ENCODE measurements at regions not wholly inside any gene's neighbourhood (a gene's known extent, or its start where the extent isn't known, plus 50 kb on each side); places are given as distances from the start of the nearest gene placed in this dataset.

DNA sequence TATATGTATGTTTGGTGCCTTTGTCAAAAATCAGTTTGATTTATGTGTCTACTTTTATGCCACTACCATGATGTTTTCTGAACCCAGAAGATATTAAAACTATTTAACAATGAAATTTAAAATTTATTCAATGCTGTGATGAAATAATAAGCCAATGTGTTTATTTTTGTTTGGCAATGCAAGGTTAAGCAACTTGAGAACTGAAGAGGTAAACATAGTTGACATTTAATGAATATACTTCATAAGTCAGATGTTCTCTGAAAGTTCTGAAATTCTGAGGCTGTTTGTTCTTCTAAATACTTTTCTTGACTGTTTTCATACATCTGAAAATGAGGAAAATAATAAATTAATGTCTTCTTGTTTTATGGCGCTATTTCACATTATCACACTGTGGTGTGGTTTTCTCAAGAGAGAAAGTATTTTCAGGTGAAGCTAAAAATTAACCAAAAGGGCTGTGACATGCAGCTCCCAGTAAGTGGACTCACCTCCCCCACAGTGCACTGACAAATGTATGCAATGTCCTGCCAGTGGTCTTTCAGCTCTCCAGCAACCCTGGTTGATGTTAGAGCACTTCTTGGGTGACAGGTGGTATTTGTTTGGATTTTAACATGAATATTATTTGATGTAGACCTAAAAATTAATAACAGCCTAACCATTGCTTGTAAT, 863.6 kb upstream of the SALL3 start:
- no peak for DNase-seq (ENCODE audit: low spot score)

DNA sequence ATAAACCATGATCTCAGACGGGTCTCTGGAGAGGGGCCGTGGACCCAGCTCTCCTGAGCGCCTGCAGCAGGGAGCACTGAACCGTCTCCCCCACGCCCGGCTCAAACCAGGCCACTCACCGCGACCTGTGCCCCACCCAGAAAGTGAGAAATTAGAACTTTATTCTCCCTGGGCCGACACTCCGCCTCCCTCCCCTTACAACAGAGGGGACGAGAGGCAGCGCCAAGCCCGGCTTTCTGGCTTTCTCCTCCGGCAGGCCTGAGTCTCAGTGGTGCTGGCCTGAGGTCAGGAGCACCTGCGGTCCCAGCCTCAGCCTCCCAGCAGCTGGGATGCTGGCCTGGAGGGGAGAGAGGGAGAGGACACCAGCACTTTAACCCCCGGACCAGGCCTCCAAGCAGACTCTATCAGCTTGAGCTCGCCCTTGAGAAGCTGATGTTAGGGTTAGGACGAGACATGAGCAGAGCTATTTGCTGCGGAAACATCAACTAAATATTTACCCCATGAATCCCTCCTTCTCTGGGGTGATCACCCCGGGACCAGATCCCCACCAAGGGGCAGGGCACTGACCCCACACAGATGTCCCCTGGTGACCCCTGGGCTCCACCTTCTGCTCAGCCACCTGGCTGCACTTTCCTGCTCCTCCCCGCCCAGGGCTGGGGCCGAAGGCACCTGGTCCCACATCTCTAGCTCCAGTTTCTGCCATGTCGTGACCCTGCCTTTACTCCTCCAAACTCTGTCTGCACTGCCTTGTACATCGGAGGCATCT, 856.3 kb upstream of the SALL3 start:
- no peak for DNase-seq (ENCODE audit: low spot score)

DNA sequence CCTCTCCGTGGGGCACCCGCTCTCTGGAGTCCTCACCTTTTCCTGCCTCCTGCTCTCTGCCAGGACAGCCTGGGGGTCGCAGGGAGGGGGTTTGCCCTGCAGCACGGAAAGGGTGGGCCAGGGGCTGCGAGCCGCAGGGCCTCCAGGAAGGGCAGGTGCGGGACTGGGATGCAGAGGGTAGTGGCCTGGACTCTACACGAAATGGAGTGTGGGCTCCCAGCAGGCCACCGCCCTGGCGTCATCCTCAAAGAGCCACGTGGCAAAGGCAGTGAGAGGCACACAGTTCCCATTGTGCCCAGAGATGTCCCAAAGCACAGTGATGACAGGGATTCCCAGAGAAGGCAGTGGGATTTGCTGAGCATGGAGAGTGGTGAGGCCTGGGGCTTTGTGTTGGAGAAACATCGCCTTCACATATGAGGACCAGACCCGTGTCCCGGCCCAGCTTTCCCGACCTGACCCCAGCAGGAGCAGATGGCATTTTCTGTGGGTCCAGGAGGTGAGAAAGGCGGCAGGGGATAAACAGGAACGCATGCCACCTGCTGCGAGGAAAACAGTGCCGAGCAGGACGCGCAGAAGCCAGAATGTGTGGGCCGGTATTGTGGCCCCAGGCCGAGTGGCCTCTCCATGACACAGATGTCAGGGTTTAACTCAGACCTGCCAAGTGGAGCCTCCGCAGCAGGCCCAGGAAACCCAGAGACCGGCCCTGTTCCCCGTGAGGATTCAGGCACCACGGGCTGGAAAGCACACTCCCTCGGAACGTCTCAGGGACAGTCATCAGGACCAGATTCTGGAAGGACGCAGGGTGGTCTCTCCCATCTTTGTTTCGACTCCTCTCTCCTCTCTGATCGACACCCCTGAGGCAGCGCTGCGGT, 855.5 kb upstream of the SALL3 start:
- no peak for DNase-seq (ENCODE audit: low spot score)

DNA sequence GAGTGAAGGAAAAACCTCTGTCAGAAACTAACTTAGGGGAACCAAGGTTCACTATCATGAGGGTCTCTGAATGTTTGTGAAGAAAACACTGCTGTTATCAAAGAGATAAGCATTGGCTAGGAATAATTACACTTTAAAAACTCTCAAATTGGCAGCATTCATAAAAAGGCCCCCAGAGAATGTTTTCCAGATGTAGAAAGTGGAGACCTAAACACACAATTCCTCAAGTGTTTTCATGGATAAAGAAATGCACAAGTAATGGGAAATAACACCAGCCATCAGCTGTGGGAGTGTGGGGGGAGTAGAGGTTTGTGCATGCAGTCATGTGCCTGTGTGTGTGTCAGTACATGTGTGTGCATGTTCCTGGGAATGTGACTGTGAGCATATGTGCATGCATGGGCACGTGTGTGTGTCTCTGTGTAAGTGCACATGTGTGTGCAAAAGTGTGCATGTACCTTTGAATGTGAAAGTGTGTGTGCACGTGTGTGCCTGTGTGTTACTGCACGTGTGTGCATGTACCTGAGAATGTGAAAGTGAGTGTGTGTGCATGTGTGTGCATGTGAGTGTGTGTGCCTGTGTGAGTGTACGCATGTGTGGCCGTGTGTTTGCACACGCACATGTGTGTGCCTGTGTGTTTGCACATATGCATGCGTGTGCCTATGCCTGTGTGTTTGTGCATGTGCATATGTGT, 854.3 kb upstream of the SALL3 start:
- no peak for DNase-seq (ENCODE audit: low spot score)

DNA sequence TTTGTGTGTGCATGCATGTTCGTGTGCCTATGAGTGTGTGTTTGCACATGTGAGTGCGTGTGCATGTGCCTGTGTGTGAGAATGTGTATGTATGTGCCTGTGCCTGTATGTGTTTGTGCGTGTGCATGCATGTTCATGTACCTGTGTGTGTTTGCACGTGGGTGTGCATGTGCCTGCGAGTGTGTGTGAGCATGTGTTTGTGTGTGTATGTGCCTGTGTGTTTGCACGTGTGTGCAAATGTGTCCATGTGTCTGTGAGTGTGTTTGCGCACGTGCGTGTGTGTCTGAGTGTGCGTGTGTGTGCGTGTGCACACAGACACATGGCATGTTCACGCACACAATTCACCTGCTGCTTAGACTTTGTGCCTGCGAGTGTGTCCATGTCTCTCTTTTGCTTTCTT, 853.5 kb upstream of the SALL3 start:
- no peak for DNase-seq (ENCODE audit: low spot score)

DNA sequence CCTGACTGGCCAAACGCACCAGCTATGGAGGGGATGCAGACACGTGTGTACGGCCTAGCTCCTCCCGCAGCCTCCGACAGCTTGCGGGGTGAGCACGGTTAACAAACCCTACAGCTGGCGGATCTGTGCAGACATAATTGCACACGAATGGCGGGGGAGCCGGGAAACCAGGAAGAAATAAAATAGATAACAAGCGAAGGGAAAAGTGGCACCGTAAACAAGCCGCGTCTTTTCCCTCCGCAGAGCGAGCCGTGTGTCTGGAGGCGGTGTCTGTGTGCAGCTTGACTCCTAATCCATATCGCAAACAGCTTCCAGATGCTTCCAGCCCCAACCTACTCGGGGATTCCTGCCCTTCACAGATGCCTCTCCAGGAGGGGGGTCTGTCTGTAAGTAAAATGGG, 853.1 kb upstream of the SALL3 start:
- no peak for DNase-seq (ENCODE audit: low spot score)

DNA sequence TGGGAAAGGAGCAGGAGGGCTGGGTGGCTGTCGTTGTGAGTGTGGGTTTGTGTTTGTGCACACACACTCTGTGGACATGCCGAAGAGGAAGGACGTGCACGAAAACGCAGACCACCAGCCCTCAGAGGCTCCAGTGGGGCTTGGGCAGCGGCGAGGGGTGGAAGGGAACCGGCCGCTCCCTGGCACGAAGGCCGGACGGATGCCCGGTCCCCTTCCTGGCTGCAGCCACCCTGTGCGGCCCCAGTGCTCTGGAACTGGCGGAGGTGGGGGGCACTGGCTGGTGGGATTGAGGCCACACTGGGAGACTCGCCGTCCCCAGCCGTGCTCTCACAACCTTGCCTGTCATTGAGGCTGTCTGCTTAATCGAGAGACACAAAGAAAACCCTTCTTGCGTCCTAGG, 852.6 kb upstream of the SALL3 start:
- no peak for DNase-seq (ENCODE audit: low spot score)

DNA sequence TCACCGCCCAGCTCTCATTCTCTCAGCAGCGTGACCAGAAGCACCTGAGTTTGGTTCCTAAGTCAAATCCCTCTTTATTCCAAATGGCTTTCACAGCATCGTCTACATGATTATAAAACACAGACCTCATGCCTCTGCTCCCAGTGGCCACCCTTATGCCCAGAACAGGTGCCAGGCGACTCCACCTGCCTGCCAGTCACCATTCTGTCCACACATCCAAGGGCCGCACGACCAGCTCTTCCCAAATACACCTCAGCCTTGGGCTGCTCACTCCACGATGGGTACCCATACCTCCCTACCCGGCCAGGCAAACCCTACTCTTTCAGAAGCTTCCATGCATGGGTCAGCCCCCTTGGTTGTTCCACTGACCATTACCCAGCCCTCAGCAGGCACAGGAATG, 851.6 kb upstream of the SALL3 start:
- no peak for DNase-seq (ENCODE audit: low spot score)

DNA sequence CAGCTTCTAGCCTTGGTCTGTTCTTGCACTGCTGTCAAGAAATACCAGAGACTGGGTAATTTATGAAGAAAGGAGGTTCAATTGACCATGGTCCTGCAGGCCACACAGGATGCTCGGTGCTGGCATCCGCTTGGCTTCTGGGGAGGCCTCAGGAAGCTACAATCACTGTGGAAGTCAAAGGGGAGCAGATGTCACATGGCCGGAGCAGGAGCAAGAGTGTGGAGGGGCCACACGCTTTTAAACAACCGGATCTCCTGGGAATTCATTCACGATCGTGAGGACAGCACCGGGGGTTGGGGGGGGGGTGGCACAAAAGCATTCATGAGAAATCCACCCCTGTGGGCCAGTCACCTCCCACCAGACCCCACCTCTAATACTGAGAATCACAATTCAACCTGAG, 850.4 kb upstream of the SALL3 start:
- no peak for DNase-seq (ENCODE audit: low spot score)

DNA sequence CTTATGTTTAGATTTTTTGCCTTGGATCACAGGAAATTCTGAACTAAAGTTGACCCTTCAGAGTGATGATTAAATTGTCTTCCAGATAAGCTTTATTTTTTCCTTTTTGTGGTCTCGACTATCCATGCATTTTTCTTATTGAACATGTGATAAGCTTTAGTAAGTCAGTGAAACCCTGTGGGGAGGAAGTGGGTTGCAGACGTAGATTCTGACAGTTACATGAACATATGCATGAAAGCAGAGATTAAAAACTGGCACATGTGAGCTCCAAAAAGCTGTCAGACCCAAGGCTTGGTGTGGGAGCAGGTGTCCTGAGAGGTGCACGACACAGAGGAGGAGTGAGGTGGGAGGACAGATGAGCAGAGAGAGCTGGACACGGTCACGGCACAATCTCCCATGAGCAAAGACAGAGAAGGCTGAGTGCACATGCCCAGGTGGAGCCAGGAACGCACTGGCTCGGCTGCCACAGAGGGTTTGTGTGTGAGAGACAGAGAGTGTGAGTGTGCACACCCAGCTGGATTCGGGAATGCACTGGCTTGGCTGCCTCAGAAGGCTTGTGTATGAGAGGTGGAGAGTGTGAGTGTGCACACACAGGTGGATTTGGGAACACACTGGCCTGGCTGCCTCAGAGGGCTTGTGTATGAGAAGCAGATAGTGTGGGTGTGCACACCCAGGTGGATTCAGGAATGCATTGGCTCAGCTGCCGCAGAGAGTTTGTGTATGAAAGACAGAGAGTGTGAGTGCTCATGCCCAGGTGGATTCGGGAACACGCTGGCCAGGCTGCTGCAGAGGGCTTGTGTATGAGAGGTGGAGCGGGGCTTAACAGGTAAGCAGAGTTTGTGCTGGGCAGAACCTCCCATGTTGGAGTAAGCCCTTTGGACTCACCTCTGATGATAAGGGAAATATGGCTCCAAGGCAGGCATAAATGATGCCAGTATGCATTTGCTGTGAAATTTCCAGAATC, 849.1 kb upstream of the SALL3 start:
- DNase-seq (ENCODE audit: low spot score), result no peak

DNA sequence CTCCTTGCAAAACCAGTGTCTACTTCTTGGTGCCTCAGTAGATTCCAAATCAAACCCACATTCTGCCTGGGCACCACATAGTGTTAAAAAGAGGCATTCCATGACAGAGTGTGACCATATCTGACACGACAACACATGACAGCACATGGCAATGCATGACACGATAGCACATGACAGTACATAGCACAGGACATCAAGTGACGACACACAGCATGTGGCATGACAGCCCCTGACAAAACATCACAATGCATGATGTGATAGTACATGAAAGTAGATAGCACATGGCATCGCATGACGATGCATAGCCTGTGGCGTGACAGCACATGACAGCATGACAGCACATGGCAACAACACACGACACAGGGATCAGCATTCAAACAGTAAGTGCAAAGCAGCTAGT, 845.9 kb upstream of the SALL3 start:
- DNase-seq (ENCODE audit: low spot score), result no peak

DNA sequence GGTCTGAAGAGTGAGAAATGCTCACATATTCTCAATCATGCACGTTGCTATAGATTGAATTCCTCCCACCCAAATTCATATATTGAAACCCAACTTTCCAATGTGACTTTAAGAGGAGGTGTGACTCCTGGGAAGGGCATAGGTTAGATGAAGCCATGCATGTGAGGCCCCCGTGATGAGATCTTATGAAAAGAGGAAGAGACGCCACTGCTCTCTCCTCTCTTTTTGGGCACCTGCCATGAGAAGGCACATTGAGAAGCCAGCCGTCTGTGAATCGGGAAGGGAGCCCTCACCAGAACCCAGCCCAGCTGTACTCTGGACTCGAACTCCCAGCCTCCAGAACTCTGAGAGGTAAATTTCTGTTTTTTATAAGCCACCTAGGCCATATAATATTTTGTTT, 842.6 kb upstream of the SALL3 start:
- no peak for DNase-seq (ENCODE audit: low spot score)

DNA sequence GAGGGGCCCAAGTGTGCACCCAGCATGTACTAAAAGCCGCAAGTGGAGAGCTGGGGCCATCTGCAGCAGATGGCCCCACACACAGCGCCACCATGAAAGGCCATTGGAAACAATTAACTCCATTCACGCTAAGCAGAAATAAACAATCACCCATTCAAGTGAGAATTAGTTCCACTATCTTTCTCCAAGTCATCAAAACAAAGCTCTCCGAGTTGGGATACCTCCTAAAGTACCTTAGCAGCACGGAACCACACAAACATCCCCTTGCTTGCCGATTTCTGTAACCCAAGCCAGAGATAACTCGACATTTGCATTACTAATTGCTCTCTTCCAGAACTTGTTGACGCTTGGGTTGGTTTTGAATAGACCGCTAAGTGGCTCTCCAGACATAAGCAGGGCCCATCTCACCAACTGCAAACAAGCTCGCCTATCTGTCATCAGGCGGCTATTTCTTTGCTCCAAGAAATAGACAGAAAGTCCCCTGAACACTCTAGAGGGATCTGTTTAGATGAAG, 840.6 kb upstream of the SALL3 start:
- DNase-seq (ENCODE audit: low spot score), result peak; percentile 1

DNA sequence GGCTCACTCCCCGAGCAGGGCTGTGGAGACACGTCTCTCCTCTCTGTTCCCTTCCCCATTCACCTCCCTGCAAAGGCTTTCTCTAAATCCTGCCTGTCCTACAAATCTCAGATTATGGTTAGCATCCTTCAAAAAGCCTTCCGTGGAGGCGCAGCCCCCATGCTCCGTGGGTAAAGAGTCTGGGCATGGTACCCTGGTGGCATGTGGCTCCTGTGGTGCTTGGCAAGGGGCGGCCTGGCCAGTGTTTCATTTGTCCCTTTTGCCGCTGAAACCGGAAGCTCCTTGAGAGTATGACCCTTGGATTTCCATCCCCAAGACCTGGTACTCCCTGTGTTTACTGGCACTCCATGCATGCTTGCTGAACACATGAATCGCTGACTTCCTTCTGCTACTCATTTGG, 839.3 kb upstream of the SALL3 start:
- no peak for DNase-seq (ENCODE audit: low spot score)

DNA sequence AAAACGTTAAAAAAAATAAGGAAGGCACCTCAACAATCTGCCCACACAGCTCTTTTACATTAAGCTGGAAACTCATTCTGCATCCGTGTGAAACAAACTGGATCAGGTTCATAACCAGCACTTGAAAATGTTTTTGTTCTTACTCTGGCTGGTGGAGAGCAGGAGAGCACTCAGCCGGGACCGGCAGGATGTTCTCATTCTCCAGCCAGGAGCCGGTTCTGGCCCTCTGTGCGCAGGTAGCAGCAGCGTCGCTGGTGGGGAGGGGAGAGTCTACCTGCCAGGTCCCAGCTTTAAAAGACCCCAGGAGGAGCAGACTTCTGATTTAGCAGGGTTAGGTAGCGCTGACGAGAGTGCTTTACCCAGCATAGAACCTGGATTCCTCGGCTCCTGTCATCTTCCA, 834.9 kb upstream of the SALL3 start:
- no peak for DNase-seq (ENCODE audit: low spot score)

DNA sequence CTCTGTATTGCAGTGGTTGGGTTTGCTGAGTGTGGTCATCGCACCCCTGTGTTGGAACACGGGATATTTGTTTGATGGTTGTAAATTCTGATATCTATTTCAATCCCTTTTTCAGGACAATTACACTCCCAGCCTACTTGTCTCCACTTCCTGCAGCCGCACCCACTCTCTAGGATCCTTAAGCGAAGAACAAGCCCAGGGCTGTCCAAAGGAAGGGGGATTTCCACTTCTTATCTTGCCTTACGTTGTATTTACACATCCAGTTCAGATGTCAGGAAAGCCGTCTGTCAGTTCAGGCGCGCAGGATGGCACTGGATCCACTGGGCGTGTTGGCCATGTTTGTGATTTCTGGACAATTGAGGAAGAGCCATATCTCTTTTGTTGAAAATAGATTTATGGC, 834.5 kb upstream of the SALL3 start:
- DNase-seq (ENCODE audit: low spot score), result no peak

DNA sequence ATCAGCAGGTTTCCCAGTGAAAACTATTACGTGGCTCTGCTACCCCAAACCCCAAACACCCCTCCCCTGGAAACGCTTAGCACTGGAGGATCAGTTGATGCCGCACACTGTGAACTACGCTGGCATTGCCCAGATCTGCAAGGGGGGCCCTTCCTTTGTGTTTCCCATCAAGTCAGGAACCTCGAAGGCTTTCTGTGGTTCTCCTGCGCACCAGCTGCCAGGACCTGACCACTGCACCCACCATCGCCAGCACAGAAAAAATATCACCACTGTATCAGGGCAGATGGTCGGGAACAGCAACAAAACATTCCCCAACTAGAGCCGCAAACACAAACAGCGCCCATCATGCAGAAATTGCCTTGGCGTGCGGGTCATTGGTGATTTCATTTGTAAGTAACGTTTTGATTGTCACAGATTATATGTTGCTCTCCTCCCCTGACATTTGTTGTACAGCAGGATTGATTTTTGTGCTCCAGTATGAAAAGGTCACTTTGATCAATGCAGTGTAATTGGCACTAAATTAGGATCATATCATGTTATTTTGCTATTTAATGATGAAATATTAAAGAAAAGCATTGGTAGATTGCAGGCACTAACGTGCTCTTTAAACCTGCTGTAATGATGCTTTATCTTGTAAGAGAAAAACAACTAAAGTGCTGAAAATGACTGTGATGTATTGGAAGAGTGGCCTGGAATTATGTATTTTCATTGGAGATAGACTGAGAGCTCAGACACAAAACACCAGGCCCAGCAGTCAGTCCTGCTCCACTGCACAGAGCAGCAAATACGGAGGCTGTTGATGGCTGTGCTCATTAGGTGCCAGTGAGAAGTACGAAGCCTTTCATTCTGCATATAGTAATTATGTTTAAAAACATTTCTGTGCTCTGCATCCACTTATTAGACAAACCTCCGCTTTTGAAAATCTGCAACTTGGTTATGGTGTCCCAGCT, 833.2 kb upstream of the SALL3 start:
- no peak for DNase-seq (ENCODE audit: low spot score)

DNA sequence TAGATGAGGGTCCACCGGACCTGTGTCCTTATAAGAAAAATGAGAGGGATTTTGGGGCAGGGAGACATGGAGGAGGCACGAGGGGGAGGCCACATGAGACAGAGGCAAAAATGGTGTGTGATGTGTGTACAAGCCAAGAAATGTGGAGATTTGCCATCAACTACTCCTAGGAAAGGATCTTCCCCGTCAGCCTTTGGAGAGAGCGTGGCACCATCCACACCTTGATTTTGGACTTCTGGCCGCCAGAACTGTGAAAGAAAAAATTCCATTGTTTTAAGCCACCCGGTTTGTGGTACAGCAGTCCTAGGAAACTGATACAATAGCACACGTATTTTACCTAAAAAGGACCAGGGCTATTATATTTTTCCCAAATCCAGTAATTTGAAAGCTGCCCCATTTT, 829.0 kb upstream of the SALL3 start:
- no peak for DNase-seq (ENCODE audit: low spot score)

DNA sequence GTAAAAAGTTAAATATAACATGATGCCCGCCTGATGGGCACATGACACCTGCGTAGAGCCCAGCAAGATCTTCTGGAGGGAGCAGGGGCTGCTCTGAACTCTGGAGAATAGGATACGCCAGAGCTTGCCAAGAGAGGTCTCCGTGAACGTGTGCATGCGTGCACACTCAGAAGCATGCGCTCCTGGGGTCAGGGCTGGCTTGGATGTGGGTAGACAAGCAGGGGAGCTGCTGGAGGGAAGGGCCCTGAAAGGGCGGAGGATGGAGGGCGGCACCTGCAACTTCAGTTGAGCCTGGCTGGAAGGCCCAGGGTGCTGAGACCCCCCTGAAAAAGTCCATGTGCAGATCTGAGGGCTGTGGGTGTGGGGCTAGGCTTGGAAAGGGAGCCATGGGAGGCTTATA, 828.4 kb upstream of the SALL3 start:
- DNase-seq (ENCODE audit: low spot score), result no peak

Measured in COLO829 (cell line).